NCI-H2107 (cell line): ENCODE measurements at regions not wholly inside any gene's neighbourhood (a gene's known extent, or its start where the extent isn't known, plus 50 kb on each side); places are given as distances from the start of the nearest gene placed in this dataset.

ENCODE experiments used
- DNase-seq: peaks from one replicate; lab custom pipeline; 2025; lab: John Stamatoyannopoulos, UW

DNA sequence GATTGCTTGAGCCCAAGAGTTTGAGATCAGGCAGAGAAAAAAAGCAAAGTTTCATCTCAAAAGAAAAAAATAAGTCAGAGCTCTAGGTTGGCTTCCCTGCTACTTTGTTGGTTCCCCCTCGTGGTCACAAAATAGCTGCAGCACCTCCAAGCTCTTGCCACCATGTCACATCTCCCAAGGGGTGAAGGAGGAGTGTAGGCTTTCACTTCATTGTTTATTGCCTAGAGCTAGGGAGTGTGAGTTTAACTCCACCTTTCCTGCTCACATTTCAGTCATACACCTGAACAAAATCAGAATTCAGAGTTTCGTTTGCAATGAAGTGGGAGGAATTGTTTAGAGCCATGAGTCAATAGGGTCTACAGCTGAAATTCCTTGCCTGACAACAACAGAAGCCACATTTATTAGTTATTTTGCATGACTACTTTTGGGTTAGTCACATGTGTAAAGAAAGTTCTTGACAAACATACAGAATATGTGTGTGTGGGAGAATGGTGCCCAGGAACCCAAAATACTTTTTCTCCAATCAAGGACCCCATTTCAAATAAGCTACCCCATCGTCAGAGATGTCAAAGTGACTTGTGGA, 56.2 kb upstream of the UFL1 start:
- no peak for DNase-seq

DNA sequence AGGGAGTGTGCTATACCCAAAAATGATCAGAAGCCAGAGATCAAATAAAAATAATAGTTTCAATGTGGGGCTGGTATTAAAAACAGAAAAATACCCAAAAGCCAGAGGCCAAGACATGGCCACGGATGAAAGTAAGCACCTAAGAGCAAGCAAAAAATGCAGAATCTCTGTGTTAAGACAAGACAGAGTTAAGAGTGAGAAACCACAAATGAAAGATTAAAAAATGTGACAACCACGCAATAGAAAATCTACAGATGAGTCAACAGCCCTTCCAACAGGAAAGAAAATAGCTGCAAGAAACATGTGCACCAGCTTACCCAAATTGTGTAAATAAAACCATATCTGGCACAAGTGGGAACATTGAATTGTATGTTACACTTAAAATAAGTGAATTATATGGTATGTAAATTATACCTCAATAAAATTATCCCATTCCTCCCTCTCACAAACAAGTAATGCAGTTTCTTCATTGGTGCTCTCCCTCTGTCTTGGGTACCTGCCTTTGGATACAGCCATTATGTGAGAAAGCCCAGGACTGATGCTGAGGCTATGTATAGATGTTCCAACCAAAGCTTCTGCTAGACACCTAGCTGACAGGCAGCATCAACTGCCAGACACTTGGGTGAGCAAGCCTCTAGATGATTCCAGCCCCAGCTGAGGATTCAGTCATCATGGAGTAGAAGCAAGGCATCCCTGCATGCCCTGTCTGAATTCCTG, 55.3 kb upstream of the UFL1 start:
- DNase-seq = no peak

DNA sequence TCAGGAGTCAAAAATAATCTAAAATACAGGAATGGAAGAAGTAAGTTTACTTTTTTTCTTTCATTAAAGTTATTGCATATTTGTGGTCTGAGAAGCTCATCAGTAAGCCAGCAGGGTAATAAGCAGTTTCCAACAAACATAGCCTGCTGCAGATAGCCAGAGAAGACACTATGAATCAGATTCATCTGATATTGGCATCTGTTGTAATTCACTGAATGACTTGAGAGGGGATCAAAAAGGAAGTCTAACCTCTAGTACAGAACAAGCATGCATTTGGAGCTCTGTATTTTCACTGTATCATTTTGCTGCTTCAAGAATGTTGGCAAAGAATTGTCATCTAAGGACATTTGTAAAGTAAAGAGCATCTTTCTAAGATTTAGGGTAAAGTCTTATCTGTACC, 53.8 kb upstream of the UFL1 start:
- no peak for DNase-seq

DNA sequence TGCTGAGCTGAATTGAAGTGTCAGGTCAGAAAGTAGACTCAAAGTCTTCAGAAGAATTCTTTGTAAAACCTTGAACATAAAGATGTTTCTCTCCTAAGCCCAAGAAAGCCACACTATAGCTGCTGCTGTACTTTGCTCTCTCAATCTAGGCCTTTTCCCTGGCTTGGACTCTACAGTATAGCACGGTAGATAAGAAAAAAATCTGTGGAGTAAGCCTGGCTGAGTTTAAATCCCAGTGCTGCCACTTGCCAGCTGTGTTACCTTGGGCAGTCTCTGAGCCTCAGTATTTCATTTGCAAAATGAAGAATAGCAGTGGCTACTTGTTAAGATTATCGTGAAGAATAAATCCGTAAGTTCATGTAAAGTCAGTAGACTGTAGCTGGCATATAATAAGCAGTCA, 53.3 kb upstream of the UFL1 start:
- no peak for DNase-seq

DNA sequence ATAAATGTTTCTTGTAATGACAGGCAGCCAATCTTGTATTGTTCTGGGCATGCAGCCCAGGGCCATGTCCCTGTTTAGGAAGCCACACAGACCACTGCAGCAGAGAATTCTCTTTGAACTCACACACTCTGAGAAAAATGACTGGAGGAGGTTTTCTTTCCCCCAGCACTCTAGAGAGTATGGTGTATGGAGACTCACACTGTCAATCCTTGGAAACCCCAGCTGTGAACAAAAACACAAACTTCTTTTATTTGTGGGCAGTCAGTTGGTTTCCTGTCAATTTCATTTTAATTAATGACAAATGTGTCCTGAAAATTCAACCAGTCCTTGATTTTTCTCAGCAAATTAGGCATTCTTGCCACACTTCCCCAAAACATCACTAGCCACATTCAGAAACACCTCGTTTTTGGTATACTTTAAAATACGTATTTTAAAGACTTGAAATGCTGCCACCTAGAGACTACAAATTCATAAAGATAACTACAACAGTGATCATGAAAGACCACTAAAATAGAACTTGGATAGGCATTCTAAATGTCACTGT, 52.9 kb upstream of the UFL1 start:
- no peak for DNase-seq

DNA sequence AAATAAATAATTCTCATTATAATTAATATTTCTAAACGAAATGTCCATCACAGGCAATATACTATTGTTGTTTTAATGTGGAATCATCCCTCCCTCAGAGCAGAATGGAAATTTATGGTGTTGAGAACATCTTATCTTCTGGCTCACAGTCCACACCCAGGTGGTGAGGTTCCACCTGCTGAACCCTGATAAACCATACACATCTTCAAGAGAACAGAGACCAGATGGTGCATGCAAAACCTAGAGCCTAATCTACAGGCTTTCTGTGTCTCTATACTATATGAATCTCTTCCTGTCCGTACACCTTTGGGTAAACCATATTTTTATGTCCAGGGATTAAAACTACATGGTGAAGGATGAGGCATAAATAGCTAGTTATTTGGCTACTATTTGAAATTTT, 52.3 kb upstream of the UFL1 start:
- DNase-seq = no peak

DNA sequence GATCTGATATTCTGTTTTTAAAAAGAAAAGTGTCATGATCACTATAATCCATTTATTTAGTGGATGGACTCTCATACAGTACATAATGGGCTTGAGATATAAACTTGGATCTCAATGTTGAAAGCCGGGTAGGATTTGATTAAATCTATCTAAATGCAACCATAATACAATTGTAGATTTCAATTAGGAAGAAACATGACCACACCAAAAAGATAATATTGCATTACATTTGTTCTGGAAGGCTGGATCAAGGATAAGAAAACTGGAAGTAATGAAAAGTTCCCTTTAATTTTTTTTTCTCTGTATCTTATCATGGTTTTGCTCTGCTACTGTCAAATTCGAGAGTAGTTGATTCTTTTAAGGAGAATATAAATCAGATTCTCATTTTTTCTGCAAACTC, 51.3 kb upstream of the UFL1 start:
- no peak for DNase-seq
